ENCODE measurements at regions not wholly inside any gene's neighbourhood (a gene's known extent, or its start where the extent isn't known, plus 50 kb on each side); places are given as distances from the start of the nearest gene placed in this dataset.

DNA sequence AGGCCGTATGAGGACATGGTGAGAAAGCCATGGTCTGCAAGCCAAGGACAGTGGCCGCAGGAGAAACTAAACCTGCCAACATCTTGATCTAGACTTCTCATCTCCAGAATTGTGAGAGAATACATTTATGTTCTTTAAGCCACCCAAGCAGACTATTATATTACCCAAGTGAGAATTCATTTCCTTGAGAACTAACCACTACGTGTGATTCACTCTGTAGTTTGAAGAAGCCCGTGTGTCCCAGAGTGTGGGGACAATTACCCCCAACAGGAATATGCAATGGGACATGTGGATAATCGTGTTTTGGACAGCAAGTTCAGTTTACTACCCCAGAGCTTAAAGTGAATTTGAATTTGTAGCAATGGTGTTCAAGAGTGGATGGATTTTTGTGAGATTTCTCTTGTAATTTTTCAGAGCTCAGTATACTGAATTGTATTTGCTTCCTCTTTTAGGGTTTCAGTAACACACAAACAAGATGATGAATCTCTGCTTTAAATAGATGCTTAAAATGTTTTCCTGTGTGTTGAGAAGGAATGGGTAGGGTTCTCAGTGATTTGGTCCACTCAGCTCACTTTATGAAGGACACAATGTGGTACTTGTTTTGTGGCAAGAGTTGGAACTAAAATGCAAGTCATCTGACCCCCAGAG lies 100.0 kb upstream of the ARHGAP20 start:
- TF ChIP-seq TAF1 (conservative IDR thresholded peaks at IDR 0.05): no peak
- no peak for TF ChIP-seq CTCF (IDR thresholded peaks at IDR 0.05; ENCODE audit: low read depth, low read length, missing input control)
- TF ChIP-seq YY1 (IDR thresholded peaks at IDR 0.05): no peak
- TF ChIP-seq, protein P1, sequence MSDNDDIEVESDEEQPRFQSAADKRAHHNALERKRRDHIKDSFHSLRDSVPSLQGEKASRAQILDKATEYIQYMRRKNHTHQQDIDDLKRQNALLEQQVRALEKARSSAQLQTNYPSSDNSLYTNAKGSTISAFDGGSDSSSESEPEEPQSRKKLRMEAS (IDR thresholded peaks at IDR 0.05): no peak
- no peak for TF ChIP-seq RXRA (IDR thresholded peaks at IDR 0.05)
- TF ChIP-seq ZBTB33 (IDR thresholded peaks at IDR 0.05): no peak
- no peak for TF ChIP-seq GABPA (IDR thresholded peaks at IDR 0.05 in 1 of 2, conservative IDR thresholded peaks at IDR 0.05 in 1 of 2)
- TF ChIP-seq EGR1 (IDR thresholded peaks at IDR 0.05; ENCODE audit: low read depth in 2 of 2): no peak
